Fibroblast of lung (primary cell): ENCODE measurements at regions not wholly inside any gene's neighbourhood (a gene's known extent, or its start where the extent isn't known, plus 50 kb on each side); places are given as distances from the start of the nearest gene placed in this dataset.

Experiments
- DNase-seq, 2 donors: peaks; one replicate each; pipeline versions ENCODE4 v3.0.0 to v3.0.0-alpha.2; 2010; ENCODE audit warnings: low read depth in 2 of 2
- H2AFZ ChIP-seq: 2 replicates; pipeline ENCODE4 v1.5.1; 2012; ENCODE audit warnings: low read length, control low read depth, inconsistent platforms
- H3K27ac ChIP-seq: 2 replicates; pipeline ENCODE4 v1.5.1; 2011; ENCODE audit warnings: low read length, control low read depth; ENCODE audit not compliant: insufficient read depth
- H3K27me3 ChIP-seq: 2 replicates; pipeline ENCODE4 v1.5.1; 2011; ENCODE audit warnings: mild to moderate bottlenecking, low read length; ENCODE audit not compliant: control insufficient read depth, insufficient read depth
- H3K36me3 ChIP-seq: 2 replicates; pipeline ENCODE4 v1.5.1; 2011; ENCODE audit warnings: low read length; ENCODE audit not compliant: control insufficient read depth, insufficient read depth
- H3K4me1 ChIP-seq: 2 replicates; pipeline ENCODE4 v1.5.1; 2011; ENCODE audit warnings: low read length; ENCODE audit not compliant: control insufficient read depth, insufficient read depth; ENCODE audit errors: extremely low read depth
- H3K4me2 ChIP-seq: 2 replicates; pipeline ENCODE4 v1.5.1; 2011; ENCODE audit warnings: low read length, control low read depth; ENCODE audit not compliant: insufficient read depth; ENCODE audit errors: extremely low read depth
- H3K4me3 ChIP-seq, 4 experiments: fragments of 200-600 bp in 1 of 4; sonication (generic) in 1 of 4; replicated peaks in 1 of 4; 2 replicates each; pipeline ENCODE4 v1.5.1; 2011 to 2016; ENCODE audit warnings: low read length in 4 of 4, low read depth in 3 of 4, mild to moderate bottlenecking in 3 of 4, control low read depth in 2 of 4, inconsistent platforms in 1 of 4, mixed read lengths in 1 of 4; ENCODE audit not compliant: insufficient read depth in 1 of 4; ENCODE audit errors: control extremely low read depth in 1 of 4
- H3K79me2 ChIP-seq: 2 replicates; pipeline ENCODE4 v1.5.1; 2012; ENCODE audit warnings: mild to moderate bottlenecking, low read length, inconsistent platforms; ENCODE audit not compliant: control insufficient read depth, insufficient read depth
- H3K9ac ChIP-seq: 2 replicates; pipeline ENCODE4 v1.5.1; 2011; ENCODE audit warnings: mild to moderate bottlenecking, low read length, control low read depth; ENCODE audit not compliant: insufficient read depth
- H3K9me3 ChIP-seq: 2 replicates; pipeline ENCODE4 v1.5.1; 2012; ENCODE audit warnings: low read depth, low read length; ENCODE audit not compliant: control insufficient read depth, insufficient read depth
- H4K20me1 ChIP-seq: 2 replicates; pipeline ENCODE4 v1.5.1; 2011; ENCODE audit warnings: low read length; ENCODE audit not compliant: control insufficient read depth, insufficient read depth; ENCODE audit errors: extremely low read depth
- CTCF ChIP-seq, 2 donors: IDR thresholded peaks in 1 of 2; conservative IDR thresholded peaks in 1 of 2; 1 replicate in 1 of 2; 2 replicates in 1 of 2; pipeline ENCODE4 v1.5.1; 2011 to 2012; ENCODE audit warnings: low read length in 2 of 2, control low read depth in 1 of 2, inconsistent platforms in 1 of 2, low read depth in 1 of 2, mild to moderate bottlenecking in 1 of 2
- EZH2 ChIP-seq: IDR thresholded peaks from 2 replicates; pipeline ENCODE4 v1.5.1; 2012; ENCODE audit warnings: low read length, control low read depth, mild to moderate bottlenecking; ENCODE audit errors: missing control alignments

- Histone ChIP-seq H3K9me3 (no peaks in the 10 kb centered on the region), H3K36me3 (no peaks in the 10 kb centered on the region), H4K20me1 (no peaks in the 10 kb centered on the region), H3K27me3 (no peaks in the 10 kb centered on the region), H3K9ac (no peak overlapping the region), H2AFZ (no peak overlapping the region), H3K4me1 (peaks cover 3% of the 10 kb centered on the region), H3K27ac (no peak overlapping the region), H3K4me2 (no peak overlapping the region), H3K79me2 (no peaks in the 10 kb centered on the region), H3K4me3 (no peak overlapping the region)
- DNase-seq, result no peak
- TF ChIP-seq EZH2 (no peak), CTCF (conservative IDR thresholded peaks at IDR 0.05 in 1 of 2, IDR thresholded peaks at IDR 0.05 in 1 of 2; ENCODE audit: low read depth in 1 of 2, low read length in 2 of 2) (no peak)
These were observed 558.7 kb upstream of the TNP1 start for GRCh38 chr2:217418544-217418943.

GRCh38 chr2:217418090-217418489 is 558.2 kb upstream of the TNP1 start:
- no peak overlapping the region for H3K9ac ChIP-seq
- peak in 1 of 2 donors; percentile 75 for DNase-seq
- TF ChIP-seq EZH2 (no peak), CTCF (conservative IDR thresholded peaks at IDR 0.05 in 1 of 2, IDR thresholded peaks at IDR 0.05 in 1 of 2; ENCODE audit: low read depth in 1 of 2, low read length in 2 of 2) (no peak)
- H3K27me3 ChIP-seq, result no peaks in the 10 kb centered on the region
- H3K4me2 ChIP-seq, result no peak overlapping the region
- H3K36me3 ChIP-seq, result no peaks in the 10 kb centered on the region
- H3K27ac ChIP-seq, result no peak overlapping the region
- H4K20me1 ChIP-seq, result no peaks in the 10 kb centered on the region
- H3K9me3 ChIP-seq, result no peaks in the 10 kb centered on the region
- no peaks in the 10 kb centered on the region for H3K79me2 ChIP-seq
- H3K4me3 ChIP-seq, result no peak overlapping the region
- peaks cover 3% of the 10 kb centered on the region for H3K4me1 ChIP-seq
- H2AFZ ChIP-seq, result no peak overlapping the region

- no peak overlapping the region for H3K9ac ChIP-seq
- no peak overlapping the region for H3K27ac ChIP-seq
- no peaks in the 10 kb centered on the region for H3K9me3 ChIP-seq
- TF ChIP-seq EZH2, result no peak
- no peak for TF ChIP-seq CTCF (conservative IDR thresholded peaks at IDR 0.05 in 1 of 2, IDR thresholded peaks at IDR 0.05 in 1 of 2; ENCODE audit: low read depth in 1 of 2, low read length in 2 of 2)
- H3K4me3 ChIP-seq, result no peak overlapping the region
- H3K4me2 ChIP-seq, result no peak overlapping the region
- H3K27me3 ChIP-seq, result no peaks in the 10 kb centered on the region
- no peak overlapping the region for H2AFZ ChIP-seq
- peaks cover 4% of the 10 kb centered on the region for H3K4me1 ChIP-seq
- no peaks in the 10 kb centered on the region for H3K79me2 ChIP-seq
- no peaks in the 10 kb centered on the region for H4K20me1 ChIP-seq
- no peak for DNase-seq
- H3K36me3 ChIP-seq, result no peaks in the 10 kb centered on the region
These were observed 557.7 kb upstream of the TNP1 start for GRCh38 chr2:217417536-217417935.
